ENCODE measurements at regions not wholly inside any gene's neighbourhood (a gene's known extent, or its start where the extent isn't known, plus 50 kb on each side); places are given as distances from the start of the nearest gene placed in this dataset.

GRCh38 chr16:60331168-60331567 is 1597.1 kb upstream of the GOT2 start:
- DNase-seq = no peak

GRCh38 chr16:60329108-60329507 is 1595.0 kb upstream of the GOT2 start:
- DNase-seq = no peak

GRCh38 chr16:60328152-60328551 is 1594.0 kb upstream of the GOT2 start:
- DNase-seq = no peak

- DNase-seq = no peak
Observed at GRCh38 chr16:60318486-60318885, 1584.4 kb upstream of the GOT2 start.

GRCh38 chr16:60310846-60311445 is 1576.8 kb upstream of the GOT2 start:
- no peak for DNase-seq

- no peak for DNase-seq
Observed at GRCh38 chr16:60304720-60305119, 1570.6 kb upstream of the GOT2 start.

- no peak for DNase-seq
Observed at GRCh38 chr16:60304066-60304465, 1570.0 kb upstream of the GOT2 start.

GRCh38 chr16:60302676-60303075 is 1568.6 kb upstream of the GOT2 start:
- DNase-seq = no peak

- no peak for DNase-seq
Observed at GRCh38 chr16:60302261-60302660, 1568.1 kb upstream of the GOT2 start.

- no peak for DNase-seq
Observed at GRCh38 chr16:60299241-60299776, 1565.2 kb upstream of the GOT2 start.

- DNase-seq = no peak
Observed at GRCh38 chr16:60295451-60295850, 1561.3 kb upstream of the GOT2 start.

- no peak for DNase-seq
Observed at GRCh38 chr16:60285794-60286193, 1551.7 kb upstream of the GOT2 start.

GRCh38 chr16:60279061-60279665 is 1545.0 kb upstream of the GOT2 start:
- no peak for DNase-seq

- DNase-seq = no peak
Observed at GRCh38 chr16:60274431-60275019, 1540.4 kb upstream of the GOT2 start.

- DNase-seq = no peak
Observed at GRCh38 chr16:60271781-60272180, 1537.7 kb upstream of the GOT2 start.

- DNase-seq = no peak
Observed at GRCh38 chr16:60271025-60271771, 1537.1 kb upstream of the GOT2 start.

- DNase-seq = no peak
Observed at GRCh38 chr16:60261425-60261824, 1527.3 kb upstream of the GOT2 start.

GRCh38 chr16:60259956-60260355 is 1525.8 kb upstream of the GOT2 start:
- no peak for DNase-seq

- no peak for DNase-seq
Observed at GRCh38 chr16:60246086-60246485, 1512.0 kb upstream of the GOT2 start.

GRCh38 chr16:60241671-60242070 is 1507.6 kb upstream of the GOT2 start:
- no peak for DNase-seq

GRCh38 chr16:60230666-60231065 is 1496.5 kb upstream of the GOT2 start:
- no peak for DNase-seq

GRCh38 chr16:60225541-60225940 is 1491.4 kb upstream of the GOT2 start:
- no peak for DNase-seq

GRCh38 chr16:60217787-60218186 is 1483.7 kb upstream of the GOT2 start:
- no peak for DNase-seq

GRCh38 chr16:60214311-60214710 is 1480.2 kb upstream of the GOT2 start:
- no peak for DNase-seq

Measured in T-helper 9 cell (primary cell).